NCI-H128 (cell line): ENCODE measurements at regions not wholly inside any gene's neighbourhood (a gene's known extent, or its start where the extent isn't known, plus 50 kb on each side); places are given as distances from the start of the nearest gene placed in this dataset.

Experiments
- DNase-seq: peaks from one replicate; lab custom pipeline; 2025; ENCODE audit not compliant: unreplicated experiment; lab: John Stamatoyannopoulos, UW

DNA sequence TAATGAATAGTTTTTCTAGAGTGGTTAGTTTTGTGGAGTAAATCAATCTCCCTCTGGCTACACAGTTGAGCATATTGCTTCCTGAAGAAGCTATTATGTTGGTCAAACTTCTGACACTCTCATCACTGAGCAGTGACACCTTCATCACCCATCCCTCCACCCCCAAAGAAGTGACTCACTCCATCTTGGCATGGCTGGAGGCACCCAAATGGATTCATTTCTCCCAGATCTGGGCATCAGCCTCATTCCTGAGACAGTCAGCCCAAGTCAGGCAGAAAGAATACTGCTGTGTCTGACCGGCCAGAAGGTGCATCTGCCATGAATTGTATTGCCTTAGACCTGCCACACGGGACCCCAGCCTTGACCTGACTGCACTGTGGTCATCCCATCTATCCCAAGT is 117.0 kb upstream of the HABP2 start:
- no peak for DNase-seq

DNA sequence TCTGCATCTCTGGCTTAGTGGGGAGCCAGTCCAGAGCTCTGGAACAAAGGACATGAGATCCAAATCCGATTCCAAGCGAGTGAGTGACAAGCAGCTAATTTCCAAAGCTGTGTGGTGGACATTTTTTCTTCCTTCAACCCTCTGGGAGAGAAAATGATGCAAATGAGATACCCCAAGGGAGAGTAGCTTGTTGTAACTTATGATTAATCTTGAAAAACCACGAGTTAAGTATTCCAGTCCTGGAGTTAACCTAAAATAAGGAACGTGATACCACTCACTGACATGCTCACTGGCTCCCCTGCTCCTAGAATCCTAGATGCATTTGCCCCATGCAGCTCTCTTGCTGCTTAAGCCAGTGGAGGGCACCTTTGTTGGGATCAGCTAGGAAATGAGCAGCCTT is 116.0 kb upstream of the HABP2 start:
- DNase-seq: no peak

DNA sequence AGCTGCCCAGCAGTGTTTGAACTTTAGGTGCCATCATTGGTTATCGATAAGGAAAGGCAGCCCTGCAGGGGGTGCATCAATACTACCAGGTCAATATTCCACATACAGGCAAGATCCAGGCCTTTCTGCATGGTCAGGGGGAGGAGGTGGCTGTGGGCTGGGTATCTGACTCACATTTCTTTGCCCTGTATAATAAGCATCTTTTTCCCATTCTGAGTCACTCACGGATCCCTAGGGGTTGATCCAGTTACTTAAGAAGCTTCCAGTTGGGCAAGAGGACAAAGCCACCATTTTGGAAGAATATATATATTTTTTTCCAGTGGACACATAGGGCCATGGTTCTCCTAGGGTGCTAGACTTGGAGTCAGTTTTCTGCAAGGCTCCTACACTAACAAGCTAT is 114.2 kb upstream of the HABP2 start:
- DNase-seq: no peak

DNA sequence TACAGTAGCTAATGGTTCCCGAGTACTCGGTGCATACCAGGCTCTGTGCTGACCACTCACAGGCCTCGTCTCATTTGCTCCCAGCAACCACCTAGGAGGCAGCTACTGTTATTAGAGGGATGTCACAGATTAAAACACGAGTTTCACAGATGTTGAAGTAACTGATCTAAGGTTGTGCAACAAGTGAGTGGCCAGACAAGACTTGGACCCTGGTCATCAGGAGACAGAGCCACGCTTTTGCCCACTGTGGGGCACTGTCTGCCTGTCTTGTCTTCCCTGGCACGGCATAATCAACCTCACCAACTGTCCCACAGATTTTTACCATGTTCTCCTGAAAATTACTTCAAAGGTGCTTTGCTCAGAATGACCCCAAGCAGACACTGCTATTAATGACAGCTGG is 111.6 kb upstream of the HABP2 start:
- DNase-seq: no peak

DNA sequence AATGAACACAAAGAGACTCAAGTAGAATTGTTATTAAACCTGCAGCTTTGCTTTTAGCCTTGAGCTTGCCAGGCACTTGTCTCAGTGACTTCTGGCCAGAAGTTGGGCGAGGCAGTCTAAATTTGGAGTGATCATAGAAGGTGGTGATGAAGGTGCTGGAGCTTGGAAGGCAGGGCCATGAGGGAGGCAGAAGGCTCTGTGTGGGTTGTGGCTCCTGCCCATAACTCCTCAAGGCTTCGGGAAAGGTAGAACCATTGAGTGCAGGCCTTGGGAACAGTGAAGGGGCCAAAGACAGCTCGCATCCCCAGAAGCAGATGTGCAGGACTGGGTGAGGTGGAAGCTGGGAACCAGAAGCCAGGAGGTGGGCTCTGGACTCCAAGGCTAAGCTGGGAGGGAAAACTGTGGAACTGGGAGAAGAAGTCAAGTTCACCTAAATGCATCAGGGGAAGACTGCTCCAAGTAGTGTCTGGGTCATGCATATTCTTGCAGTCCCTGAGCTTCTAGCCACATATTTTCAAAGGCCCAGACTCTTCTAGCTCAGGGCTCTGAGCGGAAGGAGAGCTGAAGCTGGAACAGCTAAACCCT is 111.1 kb upstream of the HABP2 start:
- DNase-seq: no peak

DNA sequence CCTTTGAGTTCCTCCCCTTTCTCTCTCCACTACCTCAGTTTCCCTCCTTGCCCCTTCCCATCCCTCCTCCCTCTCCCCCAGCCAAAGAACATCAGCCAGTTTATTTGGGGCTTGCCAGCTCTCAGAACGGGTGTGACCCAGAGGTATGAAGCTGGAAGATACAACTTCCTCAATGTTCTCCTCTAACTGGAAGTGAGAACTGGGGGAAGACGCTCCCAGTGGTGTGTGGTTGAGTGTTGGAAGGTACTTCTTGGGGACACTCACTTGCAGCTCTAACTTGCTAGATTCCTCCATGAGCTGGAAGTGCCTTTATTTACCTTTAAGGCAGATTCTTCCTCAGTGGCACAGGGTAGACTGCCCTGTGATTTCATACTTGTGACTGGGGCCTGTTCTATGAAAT is 110.5 kb upstream of the HABP2 start:
- DNase-seq: no peak

DNA sequence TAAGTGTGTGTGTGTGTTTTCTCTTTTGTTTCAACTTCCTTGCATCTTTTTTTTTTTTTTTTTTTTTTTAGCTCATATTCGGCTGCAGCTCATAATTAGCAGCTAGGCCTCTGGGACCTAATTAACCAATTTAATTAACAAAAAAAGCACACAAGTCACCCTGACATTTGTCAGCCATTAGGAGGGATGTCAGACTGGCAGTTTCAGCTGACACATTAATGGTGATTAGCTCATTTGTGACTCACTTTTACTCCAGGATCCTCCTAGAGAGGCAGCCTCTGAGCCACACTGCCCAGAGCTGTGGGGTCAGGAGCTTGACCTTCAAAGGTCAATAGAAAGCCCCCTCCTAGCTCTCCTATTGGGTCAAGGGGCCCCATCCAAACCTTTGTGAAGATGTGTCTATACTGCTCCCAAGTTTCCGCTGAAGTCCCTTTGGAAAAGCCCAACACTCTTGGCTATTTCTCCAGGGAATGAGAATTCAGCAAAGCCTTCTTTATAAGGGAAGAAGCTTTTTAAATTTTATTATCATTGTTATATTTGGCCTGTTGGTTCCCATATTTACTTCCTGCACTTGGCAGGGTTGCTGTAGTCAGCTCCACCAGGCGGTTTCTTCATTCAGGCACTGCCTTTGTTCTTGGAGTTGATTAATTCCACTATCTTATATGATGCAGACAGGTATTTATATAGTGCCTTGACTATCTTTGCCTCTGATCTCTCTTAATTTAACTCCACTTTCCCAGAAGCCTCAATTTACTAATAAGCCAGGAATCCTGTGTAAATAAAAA is 109.5 kb upstream of the HABP2 start:
- DNase-seq: no peak

DNA sequence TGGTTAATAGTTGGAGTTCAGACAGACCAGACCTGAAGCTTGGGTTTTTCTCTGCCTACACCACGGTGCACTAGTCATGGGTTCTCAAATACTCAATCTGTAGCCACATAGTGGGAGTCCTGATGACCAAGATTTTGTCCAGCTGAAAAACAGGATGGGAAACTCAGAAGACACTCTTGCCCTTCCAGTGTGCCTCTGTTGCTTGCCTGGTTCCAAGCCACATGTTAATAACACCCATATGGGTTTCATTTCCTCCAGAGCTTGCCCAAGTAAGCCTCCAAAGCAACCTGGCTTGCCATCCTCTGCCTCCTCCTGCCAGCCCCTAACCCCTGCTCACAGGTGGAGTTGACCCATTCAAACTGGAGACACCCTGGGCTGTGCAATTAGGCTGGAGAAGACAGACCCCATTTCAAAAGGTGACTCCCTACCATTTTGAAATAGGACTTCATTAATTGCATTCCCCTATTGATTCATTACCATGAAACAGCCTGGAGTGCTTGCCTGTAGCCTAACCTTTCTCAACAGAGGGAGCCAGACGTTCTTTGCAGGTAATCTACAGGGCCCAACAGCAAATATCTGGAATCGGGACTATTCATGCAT is 108.0 kb upstream of the HABP2 start:
- no peak for DNase-seq

DNA sequence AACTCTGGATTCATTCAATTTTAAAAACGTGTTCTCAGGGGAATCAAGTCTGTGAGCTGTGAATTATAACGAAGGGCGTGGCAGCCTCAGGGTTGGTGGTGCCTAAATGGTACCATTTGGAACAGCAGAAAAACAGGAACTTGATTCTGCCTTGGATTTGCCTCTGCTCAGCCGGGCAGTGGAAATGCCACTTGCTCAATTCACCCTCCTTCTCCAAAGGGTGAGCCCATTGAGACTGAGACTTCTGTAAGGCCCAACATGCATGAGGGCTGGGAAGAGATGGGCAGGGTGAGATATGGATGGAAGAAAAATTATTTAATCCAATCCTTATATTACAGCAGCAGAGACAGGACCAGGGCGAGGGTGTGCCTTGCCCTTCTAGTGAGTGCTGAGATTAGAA is 107.1 kb upstream of the HABP2 start:
- DNase-seq: no peak

DNA sequence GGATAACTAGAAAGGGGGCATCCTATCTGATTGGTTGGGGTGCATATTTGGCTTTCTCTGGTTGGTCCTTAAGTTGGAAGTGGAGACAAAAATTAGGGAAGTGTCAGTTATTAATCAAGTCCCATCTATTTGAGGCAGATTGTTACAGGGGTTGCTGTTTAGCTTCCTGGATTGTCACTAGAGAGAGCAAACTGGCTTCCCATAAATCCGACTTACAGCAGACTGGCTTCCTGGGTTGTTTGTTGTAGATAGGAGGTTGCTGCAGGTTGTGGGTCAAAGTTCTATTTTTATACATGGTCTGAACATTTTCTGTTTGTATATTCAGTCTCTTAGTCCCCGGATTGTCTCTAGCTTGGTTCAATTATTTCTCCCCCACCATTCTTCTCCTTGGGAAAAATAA is 106.1 kb upstream of the HABP2 start:
- no peak for DNase-seq

DNA sequence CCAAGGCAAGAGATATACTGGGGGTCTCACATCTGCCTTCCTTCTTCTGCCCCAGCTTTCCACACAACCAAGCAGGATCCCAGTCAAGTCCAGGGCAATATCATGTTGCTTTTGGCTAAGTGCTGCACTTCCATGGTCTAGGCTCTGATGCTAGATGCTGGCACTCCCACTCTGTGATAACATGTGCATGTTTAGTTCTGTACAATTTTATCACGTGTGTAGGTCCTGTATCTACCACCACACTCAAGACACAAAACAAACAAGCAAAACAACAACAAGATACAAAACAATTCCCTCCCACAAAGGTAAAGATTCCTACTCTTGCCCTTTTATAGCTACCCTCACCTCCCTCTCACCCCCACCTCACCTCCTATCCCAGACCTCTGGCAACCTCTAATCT is 105.6 kb upstream of the HABP2 start:
- DNase-seq: no peak

DNA sequence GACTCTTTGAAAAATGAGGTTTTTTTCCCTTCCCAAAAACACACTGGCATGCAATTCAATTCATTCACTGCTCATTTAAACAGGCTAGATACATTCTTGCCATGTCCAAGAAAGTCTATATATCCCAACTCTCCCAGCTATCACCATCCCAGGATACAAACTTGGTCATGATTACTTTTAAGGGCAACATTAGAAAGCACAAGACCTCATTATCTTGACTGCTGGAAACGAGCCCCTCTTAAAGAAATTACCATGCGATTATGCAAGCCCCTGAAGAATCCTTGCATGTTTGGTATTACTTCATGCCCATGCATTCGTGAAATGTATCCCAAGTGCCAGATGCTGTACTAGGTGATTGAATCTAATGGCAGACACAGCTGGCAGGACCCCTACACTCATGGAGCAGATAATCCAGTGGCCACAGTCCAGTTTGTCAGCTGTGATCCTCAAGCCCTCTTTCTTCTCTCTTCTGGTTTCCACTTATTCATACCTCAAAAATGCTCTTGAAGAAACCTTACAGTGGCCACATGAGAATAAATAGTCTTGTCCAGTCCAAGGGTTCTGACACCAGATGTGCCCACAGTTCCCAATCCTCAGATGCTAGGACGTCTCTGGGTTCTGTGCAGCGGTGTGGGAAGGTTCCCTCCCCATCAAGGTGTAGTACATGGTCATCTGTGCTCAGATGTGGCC is 103.7 kb upstream of the HABP2 start:
- DNase-seq: no peak

DNA sequence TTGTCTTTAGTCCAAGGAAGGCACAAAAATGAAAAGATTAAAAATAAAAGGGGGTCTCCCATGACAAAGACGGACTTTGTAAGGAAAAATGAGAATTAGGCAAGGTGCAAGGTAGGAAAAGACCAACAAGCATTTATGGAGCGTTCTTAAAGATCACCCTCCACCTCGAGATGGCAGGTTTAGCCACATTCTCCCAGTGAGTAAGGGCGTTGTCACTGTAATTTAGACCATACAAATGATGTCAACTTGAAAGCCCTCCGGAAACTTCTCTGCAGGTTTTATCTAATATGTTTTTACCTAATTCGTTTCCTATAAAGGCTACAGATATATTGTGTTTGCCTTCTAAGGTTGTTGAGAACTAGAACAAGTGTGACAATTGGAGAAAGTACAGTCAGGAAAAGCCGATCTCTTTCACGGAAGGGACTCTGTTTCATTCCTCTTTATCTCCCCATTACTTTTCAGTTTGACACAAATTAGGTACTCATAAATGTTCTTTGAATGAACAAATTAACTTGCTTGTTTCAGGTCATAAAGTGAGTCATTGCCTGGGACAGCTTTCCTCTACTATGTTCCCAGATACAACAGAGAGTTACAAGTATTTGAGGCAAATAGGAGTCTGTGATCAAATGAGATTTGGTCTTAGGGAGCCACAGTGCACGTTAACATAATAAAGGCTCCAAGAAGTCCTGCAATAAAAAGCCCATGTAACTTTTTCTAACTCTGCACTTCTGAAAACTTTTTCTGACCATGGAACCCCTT is 102.6 kb upstream of the HABP2 start:
- DNase-seq: no peak

DNA sequence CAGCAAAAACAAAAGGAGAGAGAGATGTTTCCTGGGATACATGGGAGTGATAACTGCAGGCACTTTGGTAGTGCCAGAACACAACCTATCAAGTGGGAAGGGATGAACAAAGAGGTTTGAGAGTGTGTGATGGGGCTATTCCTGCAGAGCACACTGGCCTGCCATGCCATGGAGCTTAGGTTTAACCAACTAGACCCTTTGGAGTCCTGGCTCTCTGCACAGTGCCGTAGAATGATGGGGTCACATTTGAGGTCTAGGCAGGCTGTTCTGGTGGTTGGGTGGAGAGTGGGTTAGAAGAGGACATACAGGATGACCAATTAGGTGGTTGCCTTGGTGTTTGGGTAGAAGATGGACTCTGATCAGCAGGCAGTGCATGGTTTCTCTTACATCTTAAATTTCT is 101.9 kb upstream of the HABP2 start:
- no peak for DNase-seq

DNA sequence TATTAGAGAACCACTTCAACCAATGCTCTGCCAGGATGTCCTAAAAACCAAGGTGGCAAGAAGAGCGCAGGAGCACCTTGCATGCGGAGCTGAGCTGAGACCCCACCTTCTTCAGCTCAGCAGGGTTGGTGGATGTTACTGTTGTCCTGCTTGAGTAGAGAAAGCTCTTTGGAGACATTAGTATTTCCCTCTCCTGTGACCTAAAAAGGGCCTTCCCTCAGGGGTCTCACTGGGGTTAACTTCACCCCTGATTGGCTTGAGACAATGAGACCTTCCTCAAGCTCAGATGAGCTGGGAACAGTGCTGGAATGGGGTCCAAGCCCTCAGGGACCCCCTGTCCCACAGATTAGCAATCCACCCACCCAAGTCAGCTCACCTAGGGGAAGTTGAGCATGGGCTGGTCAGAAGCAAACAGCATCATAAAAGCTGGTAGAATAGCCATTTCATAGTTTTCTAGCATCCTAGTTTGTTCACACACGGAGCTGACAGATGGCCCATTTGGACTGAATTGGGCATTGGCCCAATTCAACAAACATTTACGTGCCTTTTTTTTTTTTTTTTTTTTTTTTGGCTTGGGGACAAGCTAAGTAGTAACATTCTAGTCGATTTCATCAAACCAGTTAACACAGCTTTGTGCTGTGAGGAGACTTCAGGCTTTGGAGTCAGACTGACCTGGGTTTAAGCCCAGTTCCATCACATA is 100.6 kb upstream of the HABP2 start:
- no peak for DNase-seq

DNA sequence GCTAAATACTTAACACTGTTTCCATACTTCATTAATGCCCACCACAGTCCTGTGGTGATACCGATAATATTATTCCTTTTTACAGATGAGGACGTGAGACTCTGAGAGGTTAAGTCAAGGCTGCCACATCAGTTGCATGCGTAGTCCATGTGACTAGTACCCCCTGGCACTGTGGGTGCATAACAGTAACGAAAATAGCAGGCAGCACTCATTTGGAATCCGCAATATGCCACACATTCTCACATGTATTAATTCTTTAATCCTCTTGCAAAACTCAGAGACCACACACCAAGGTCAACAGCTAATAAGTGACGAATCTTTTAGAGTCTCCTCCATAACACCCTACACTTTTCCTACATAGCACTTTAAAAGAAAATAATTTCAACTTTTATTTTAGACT is 99.5 kb upstream of the HABP2 start:
- no peak for DNase-seq

DNA sequence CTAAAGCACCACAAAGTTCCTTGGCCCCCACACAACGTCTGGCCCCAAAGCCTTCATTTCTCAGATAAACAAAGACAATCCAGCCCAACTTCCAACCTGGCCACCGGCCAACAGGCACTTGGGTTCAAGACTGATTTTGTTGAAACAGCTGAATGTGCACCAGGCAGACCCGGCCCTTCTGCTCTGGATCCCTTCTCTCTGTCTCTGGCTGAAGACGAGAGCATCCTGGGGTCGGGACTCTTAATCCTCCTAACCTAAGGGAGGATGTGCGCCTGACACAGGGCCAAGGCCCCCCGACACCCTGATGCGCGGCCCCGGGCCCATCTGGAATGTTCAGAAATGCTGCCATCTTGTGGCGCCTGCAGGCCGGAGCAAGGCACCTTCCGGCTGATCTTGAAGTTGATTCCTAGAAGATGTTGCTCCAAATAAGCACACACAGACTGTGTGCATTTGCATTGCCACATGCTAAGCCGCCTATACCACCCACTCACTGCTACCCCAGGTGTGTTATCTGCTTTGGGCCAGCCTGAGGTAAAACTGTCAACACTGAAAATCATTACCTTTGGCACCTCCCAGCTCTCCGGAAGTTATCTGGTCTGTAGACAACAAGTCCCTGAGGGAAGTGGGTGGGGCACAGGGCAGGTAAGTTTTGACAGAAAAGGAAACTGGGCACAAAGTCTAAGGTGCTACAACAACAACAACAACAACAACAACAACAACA is 98.4 kb upstream of the HABP2 start:
- DNase-seq: no peak

DNA sequence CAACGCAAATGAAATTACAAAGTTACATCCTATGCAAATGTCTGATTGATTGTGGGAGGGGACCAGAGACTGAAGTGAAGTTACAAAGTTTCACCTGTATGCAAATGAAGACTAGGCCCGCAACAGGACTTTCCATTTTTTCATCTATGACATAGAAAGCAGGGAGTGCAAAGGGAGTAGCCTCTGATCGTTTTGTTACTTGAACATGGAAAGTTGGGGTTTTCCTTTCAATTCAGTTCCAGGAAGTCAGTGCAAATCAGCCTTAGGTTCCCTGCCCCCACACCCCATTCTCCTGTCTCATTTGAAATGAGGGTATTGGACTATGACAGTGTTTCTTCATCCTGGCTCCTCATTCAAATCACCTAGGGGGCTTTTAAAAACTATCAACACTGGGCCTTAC is 96.9 kb upstream of the HABP2 start:
- no peak for DNase-seq

DNA sequence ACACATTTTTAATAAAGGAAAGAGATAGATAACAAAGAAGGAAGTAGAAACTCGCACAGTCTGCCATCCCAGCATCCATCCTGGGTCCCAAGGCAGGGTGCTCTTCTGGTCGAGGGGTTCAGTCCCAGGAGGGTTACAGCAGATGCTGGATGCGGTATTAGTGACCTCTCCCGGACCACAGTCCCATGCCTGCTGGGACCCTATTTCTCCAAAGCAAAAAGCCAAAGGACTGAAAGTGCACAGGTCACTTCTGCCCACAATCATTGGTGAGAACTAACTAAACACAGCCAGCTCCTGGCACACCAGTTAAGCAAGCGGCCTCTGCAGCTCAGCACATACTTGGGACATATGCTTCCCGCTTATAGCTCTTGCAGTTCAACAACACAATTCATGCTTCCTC is 96.1 kb upstream of the HABP2 start:
- DNase-seq: no peak

DNA sequence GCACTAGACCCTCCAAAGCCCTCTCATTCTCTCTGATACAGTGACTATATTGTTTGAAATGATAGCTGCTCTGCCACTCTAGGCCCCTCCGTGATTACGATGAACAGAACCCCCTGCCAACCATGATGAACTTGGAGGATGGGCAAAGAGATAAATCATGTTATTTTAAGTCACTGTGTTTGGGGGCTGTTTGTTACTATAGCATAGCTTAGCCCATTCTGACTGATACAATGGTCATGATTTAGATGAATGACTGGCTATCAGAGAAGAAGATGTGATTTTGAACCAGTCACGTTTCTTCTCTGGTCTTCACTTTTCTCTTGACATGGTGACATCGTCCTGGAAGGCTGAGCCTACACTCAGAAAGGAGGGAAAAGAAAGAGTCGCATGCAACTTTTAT is 95.4 kb upstream of the HABP2 start:
- no peak for DNase-seq
